GM21737 (cell line): ENCODE measurements at regions not wholly inside any gene's neighbourhood (a gene's known extent, or its start where the extent isn't known, plus 50 kb on each side); places are given as distances from the start of the nearest gene placed in this dataset.
"Not testable (repeated sequence)": the region's sequence is repeated elsewhere in the genome, so short reads cannot be mapped to it uniquely, and the experiment has no call there.

ENCODE experiments used
- ATAC-seq: cut with Tn5 transposase; IDR thresholded peaks from one replicate; pipeline ENCODE4 v1.9.1; 2021; ENCODE audit warnings: mild to moderate bottlenecking, moderate library complexity; ENCODE audit not compliant: unreplicated experiment

GRCh38 chr7:123264820-123265219 lies 65.1 kb upstream of the SLC13A1 start:
- ATAC-seq: not testable (repeated sequence)

- ATAC-seq: no peak
Observed at GRCh38 chr7:123260428-123260960, 60.7 kb upstream of the SLC13A1 start.

GRCh38 chr7:123259759-123260158 lies 60.0 kb upstream of the SLC13A1 start:
- ATAC-seq: no peak
